Ishikawa (cell line): ENCODE measurements at regions not wholly inside any gene's neighbourhood (a gene's known extent, or its start where the extent isn't known, plus 50 kb on each side); places are given as distances from the start of the nearest gene placed in this dataset.

Source experiments
- NFIC ChIP-seq: IDR thresholded peaks from 2 replicates; pipeline ENCODE4 v1.6.1; 2012
- YY1 ChIP-seq: IDR thresholded peaks from 2 replicates; pipeline ENCODE4 v1.6.1; 2012; ENCODE audit warnings: low read depth
- TF ChIP-seq, protein P1 (sequence below): IDR thresholded peaks from 2 replicates; pipeline ENCODE4 v1.6.1; 2012

DNA sequence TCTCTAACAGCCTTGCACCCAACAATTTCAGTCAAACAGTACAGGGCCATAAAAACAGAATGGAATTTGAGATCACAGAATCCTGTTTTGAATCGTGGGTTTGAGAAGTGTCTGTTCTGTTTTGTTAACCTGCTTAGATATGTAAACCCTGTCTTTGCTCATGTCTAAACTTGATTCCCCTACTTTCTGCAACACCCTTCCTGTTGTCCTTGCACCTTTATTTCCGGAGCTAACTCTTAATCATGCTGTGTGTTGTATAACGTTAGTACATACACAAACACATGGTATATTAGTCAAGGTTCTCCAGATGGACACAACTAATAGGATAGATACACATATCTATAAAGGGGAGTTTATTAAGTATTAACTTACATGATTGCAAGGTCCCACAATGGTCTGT is 2229.2 kb upstream of the C9orf72 start:
- TF ChIP-seq YY1 (no peak), NFIC (no peak)
- TF ChIP-seq, protein P1, sequence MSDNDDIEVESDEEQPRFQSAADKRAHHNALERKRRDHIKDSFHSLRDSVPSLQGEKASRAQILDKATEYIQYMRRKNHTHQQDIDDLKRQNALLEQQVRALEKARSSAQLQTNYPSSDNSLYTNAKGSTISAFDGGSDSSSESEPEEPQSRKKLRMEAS, result no peak
